H1 (cell line): ENCODE measurements at regions not wholly inside any gene's neighbourhood (a gene's known extent, or its start where the extent isn't known, plus 50 kb on each side); places are given as distances from the start of the nearest gene placed in this dataset.

Source experiments
- CREB1 ChIP-seq: IDR thresholded peaks from 2 replicates; pipeline ENCODE4 v1.6.1; 2012; ENCODE audit warnings: inconsistent platforms
- NANOG ChIP-seq: IDR thresholded peaks from 2 replicates; pipeline ENCODE4 v1.6.1; 2011; ENCODE audit warnings: low read length, low read depth, mild to moderate bottlenecking, inconsistent platforms; ENCODE audit not compliant: insufficient read depth, poor library complexity, severe bottlenecking
- RAD21 ChIP-seq, 2 experiments: IDR thresholded peaks in 1 of 2; conservative IDR thresholded peaks in 1 of 2; 2 replicates each; pipeline ENCODE4 v1.6.1; 2011; ENCODE audit warnings: low read depth in 2 of 2, low read length in 2 of 2, improper control_type of control experiment in 1 of 2, inconsistent platforms in 1 of 2, mild to moderate bottlenecking in 1 of 2, moderate library complexity in 1 of 2
- ZNF274 ChIP-seq: IDR thresholded peaks from 2 replicates; pipeline ENCODE4 v1.7.0; 2012; ENCODE audit warnings: low read length, borderline replicate concordance; ENCODE audit errors: extremely low read depth
- TF ChIP-seq, protein P1 (sequence below): fragments of 300-600 bp; sonication (generic); IDR thresholded peaks from 2 replicates; pipeline ENCODE4 v1.7.1; 2012; ENCODE audit warnings: low read length, moderate library complexity, mild to moderate bottlenecking, inconsistent platforms; ENCODE audit not compliant: insufficient replicate concordance
- TF ChIP-seq, protein P2 (sequence below): IDR thresholded peaks from 2 replicates; pipeline ENCODE4 v1.6.1; 2011; ENCODE audit warnings: low read length, improper control_type of control experiment

DNA sequence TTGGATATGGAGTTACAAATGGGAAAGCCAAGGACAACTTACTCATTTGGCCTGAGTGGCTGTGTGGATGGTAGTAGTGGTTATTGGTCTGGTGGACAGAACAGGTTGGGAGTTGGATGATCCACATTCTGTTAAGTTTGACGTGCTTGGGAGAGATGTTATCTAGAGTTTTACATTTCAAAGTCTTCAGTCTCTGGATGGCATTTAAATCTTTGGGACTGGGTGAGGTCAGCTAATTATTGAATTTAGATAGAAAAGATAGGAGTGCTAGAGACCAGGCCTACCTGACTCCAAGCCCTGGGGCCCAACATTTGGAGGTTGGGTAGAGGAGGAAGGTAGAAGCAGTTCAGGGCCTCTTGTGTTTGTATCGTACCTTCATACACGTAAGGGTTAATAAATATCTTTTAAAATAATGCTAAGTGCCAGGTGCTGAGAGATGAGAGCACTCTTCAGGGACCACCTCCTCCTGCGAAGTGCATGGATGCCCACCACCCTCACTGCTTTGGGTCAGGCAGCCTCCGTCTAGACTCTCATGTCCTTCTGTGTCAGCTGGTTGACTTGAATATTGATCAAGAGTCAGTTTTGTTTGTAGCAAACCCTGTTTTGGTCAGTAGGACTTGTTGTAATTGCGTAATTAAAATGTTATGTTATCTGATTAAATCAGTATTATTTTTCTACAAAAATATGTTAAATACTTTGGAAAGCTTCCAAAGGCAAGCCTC is 460.4 kb upstream of the RGS6 start (continued):
- TF ChIP-seq, protein P1, sequence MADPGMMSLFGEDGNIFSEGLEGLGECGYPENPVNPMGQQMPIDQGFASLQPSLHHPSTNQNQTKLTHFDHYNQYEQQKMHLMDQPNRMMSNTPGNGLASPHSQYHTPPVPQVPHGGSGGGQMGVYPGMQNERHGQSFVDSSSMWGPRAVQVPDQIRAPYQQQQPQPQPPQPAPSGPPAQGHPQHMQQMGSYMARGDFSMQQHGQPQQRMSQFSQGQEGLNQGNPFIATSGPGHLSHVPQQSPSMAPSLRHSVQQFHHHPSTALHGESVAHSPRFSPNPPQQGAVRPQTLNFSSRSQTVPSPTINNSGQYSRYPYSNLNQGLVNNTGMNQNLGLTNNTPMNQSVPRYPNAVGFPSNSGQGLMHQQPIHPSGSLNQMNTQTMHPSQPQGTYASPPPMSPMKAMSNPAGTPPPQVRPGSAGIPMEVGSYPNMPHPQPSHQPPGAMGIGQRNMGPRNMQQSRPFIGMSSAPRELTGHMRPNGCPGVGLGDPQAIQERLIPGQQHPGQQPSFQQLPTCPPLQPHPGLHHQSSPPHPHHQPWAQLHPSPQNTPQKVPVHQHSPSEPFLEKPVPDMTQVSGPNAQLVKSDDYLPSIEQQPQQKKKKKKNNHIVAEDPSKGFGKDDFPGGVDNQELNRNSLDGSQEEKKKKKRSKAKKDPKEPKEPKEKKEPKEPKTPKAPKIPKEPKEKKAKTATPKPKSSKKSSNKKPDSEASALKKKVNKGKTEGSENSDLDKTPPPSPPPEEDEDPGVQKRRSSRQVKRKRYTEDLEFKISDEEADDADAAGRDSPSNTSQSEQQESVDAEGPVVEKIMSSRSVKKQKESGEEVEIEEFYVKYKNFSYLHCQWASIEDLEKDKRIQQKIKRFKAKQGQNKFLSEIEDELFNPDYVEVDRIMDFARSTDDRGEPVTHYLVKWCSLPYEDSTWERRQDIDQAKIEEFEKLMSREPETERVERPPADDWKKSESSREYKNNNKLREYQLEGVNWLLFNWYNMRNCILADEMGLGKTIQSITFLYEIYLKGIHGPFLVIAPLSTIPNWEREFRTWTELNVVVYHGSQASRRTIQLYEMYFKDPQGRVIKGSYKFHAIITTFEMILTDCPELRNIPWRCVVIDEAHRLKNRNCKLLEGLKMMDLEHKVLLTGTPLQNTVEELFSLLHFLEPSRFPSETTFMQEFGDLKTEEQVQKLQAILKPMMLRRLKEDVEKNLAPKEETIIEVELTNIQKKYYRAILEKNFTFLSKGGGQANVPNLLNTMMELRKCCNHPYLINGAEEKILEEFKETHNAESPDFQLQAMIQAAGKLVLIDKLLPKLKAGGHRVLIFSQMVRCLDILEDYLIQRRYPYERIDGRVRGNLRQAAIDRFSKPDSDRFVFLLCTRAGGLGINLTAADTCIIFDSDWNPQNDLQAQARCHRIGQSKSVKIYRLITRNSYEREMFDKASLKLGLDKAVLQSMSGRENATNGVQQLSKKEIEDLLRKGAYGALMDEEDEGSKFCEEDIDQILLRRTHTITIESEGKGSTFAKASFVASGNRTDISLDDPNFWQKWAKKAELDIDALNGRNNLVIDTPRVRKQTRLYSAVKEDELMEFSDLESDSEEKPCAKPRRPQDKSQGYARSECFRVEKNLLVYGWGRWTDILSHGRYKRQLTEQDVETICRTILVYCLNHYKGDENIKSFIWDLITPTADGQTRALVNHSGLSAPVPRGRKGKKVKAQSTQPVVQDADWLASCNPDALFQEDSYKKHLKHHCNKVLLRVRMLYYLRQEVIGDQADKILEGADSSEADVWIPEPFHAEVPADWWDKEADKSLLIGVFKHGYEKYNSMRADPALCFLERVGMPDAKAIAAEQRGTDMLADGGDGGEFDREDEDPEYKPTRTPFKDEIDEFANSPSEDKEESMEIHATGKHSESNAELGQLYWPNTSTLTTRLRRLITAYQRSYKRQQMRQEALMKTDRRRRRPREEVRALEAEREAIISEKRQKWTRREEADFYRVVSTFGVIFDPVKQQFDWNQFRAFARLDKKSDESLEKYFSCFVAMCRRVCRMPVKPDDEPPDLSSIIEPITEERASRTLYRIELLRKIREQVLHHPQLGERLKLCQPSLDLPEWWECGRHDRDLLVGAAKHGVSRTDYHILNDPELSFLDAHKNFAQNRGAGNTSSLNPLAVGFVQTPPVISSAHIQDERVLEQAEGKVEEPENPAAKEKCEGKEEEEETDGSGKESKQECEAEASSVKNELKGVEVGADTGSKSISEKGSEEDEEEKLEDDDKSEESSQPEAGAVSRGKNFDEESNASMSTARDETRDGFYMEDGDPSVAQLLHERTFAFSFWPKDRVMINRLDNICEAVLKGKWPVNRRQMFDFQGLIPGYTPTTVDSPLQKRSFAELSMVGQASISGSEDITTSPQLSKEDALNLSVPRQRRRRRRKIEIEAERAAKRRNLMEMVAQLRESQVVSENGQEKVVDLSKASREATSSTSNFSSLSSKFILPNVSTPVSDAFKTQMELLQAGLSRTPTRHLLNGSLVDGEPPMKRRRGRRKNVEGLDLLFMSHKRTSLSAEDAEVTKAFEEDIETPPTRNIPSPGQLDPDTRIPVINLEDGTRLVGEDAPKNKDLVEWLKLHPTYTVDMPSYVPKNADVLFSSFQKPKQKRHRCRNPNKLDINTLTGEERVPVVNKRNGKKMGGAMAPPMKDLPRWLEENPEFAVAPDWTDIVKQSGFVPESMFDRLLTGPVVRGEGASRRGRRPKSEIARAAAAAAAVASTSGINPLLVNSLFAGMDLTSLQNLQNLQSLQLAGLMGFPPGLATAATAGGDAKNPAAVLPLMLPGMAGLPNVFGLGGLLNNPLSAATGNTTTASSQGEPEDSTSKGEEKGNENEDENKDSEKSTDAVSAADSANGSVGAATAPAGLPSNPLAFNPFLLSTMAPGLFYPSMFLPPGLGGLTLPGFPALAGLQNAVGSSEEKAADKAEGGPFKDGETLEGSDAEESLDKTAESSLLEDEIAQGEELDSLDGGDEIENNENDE, result no peak
- TF ChIP-seq NANOG (no peak), RAD21 (IDR thresholded peaks at IDR 0.05 in 1 of 2, conservative IDR thresholded peaks at IDR 0.05 in 1 of 2; ENCODE audit: low read depth in 2 of 2, low read length in 2 of 2) (no peak), CREB1 (no peak), ZNF274 (no peak)
- TF ChIP-seq, protein P2, sequence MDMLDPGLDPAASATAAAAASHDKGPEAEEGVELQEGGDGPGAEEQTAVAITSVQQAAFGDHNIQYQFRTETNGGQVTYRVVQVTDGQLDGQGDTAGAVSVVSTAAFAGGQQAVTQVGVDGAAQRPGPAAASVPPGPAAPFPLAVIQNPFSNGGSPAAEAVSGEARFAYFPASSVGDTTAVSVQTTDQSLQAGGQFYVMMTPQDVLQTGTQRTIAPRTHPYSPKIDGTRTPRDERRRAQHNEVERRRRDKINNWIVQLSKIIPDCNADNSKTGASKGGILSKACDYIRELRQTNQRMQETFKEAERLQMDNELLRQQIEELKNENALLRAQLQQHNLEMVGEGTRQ, result no peak
